HG02798 (cell line): ENCODE measurements at regions not wholly inside any gene's neighbourhood (a gene's known extent, or its start where the extent isn't known, plus 50 kb on each side); places are given as distances from the start of the nearest gene placed in this dataset.

Source experiments
- ATAC-seq: cut with Tn5 transposase; IDR thresholded peaks from one replicate; pipeline ENCODE4 v1.9.1; 2021; ENCODE audit warnings: mild to moderate bottlenecking; ENCODE audit not compliant: unreplicated experiment, poor library complexity

DNA sequence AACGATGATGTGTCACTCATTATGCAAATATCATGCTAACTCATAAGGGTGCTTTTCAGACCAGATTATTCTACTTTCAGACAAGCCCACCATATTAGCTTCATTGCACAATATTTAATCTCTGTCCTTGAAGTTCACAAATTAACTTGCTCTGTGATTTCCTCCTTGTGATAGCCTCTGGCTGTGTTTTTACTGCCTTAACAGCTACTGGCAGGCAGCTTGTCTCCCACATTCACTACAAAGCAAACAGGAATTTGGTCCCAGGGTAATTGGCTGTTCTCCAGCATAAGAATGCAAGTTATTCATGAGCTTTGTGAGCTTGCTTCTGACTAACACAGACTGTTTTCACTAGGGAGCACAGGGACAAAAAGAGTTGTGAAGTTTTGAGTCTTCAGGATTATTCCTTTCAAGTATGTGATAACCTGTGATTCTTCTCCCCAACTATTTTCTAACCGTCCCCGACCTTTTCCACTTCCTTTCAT is 87.9 kb upstream of the HMCN1 start:
- no peak for ATAC-seq

GRCh38 chr1:185645686-185646085 is 88.5 kb upstream of the HMCN1 start:
- peak; percentile 68 for ATAC-seq

- no peak for ATAC-seq
Measured at GRCh38 chr1:185645162-185645640, 89.0 kb upstream of the HMCN1 start.

GRCh38 chr1:185644531-185644930 is 89.7 kb upstream of the HMCN1 start:
- ATAC-seq, result no peak

DNA sequence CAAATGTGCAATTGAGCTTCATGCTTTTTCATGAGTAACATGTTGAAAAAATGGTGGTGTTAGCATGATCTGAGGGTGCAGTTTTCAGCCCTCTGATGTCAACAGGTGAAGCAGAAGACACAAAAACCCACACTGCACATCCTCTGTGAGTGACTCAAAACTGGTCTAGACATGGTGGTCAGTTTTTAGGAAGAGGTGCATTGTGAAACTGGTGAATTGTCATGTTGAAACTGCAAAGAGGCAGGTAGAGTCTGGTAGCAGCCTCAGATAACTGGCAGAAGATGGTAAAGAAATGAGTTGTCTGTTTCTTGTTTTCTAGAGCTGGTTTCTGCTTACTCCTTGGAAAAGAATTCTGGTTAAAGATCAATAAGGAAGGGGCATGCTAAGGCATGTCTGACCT is 97.3 kb upstream of the HMCN1 start:
- peak; percentile 99 for ATAC-seq

- no peak for ATAC-seq
Measured at GRCh38 chr1:185634704-185635103, 99.5 kb upstream of the HMCN1 start.

DNA sequence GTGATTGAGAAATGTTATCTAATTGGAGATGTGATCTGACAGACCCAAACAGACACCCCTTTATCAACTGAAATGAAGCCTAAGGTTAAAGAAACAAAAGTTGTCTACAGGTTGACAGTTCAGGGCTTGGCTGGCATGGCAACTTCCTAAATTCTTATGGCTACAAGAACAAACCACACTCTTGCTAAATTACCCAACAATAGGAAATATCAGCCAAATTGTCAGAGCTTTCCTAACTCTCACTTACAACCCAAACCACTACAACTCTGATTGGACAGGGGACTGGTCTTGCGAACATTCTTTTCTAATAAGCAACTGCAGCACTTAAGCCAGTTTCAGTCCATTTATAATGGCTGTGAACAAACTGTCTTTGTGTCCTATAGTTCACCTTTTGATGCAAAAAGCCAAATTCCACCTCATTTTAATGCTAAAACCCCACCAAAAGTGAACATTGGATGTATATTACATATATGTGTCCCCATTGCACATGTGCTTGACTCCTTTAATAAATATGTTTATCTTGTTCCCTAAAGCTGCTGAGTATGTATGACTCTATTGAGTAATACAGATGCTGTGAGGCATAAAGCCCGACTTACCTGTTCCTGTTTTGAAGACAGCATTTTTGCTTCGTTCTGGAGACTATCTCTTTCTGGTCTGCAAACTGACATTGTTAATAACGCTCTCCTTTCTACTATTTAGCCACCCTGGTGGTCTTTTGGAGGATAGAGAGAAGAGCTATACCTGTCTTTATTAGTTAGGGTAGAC is 101.3 kb upstream of the HMCN1 start:
- no peak for ATAC-seq

DNA sequence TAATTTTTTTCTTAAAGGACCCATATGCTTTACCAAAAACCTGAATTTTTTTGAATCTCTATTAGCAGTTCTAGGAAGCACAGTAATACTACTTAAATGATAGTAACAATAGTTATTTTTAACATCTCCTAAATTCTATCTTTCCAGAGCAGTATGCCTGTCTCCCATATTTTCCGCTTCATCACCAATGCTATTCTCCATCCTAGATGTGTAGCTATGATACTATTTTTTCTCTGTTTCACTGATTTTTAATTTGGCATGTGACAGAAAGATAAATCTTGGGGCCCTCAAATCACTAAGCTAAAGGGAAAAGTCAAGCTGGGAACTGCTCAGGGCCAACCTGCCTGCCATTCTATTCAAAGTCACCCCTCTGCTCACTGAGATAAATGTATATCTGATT is 102.3 kb upstream of the HMCN1 start:
- ATAC-seq, result no peak

GRCh38 chr1:185627761-185628501 is 106.3 kb upstream of the HMCN1 start:
- no peak for ATAC-seq

- no peak for ATAC-seq
Measured at GRCh38 chr1:185627171-185627570, 107.0 kb upstream of the HMCN1 start.

DNA sequence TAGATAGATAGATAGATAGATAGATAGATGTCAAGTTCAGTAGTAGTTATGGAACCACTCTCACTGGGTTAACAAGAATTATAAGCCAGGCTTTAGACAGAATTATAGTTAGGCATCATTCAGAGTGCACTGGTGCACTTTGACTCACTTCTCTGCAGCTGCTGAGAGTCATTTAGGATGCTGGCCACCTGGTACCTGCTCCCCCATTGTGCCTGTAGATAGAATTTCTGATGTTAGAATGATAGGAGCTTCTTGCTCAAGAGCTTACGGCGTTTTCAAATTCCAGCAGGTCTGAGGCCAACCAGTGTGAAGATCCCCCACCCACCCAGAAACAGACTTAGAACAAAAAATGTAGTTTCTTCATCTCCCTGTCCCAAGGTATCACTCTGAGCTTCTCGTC is 107.8 kb upstream of the HMCN1 start:
- ATAC-seq, result no peak

- ATAC-seq, result no peak
Measured at GRCh38 chr1:185610954-185611353, 123.2 kb upstream of the HMCN1 start.

- ATAC-seq, result peak; percentile 77
Measured at GRCh38 chr1:185608177-185608576, 126.0 kb upstream of the HMCN1 start.

- ATAC-seq, result peak; percentile 61
Measured at GRCh38 chr1:185603158-185603557, 131.0 kb upstream of the HMCN1 start.

DNA sequence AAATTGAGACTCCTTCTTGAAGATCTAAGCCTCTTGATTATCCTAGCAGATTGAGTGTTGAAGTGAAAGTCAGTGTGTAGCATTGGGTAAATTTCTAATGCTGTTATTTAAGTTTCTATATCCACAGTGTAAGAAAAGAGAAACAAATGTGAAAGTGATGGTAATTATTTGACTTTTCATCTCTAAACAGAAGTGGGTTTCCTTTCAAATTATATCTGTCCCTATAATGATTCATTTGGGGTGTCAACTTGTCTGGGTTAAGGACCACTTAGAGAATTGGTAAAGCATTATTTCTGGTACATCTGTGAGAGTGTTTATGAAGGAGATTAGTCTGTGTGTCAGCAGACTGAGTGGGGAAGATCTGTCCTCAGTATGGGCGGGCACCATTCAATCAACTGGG is 133.0 kb upstream of the HMCN1 start:
- ATAC-seq, result peak; percentile 46

- ATAC-seq, result no peak
Measured at GRCh38 chr1:185600641-185601040, 133.6 kb upstream of the HMCN1 start.

DNA sequence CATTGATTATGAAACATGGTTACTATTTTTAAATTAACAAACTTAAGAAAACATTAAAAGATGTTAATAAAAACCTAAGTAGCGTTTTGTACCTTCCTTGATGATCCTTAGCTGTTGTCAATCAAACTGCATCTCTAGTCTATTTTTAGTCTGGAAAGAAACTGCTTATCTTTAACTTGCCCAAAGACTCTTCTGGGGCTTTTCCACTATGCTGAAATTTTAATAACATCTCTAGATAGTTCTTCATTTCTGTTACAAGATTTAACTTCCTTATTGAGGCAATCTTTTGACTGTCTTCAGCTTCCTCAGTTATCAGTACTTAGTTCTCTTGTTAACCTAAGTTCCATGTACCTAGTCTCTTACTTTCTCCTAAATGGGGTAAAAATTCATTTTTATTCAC is 135.9 kb upstream of the HMCN1 start:
- no peak for ATAC-seq

- ATAC-seq, result peak; percentile 94
Measured at GRCh38 chr1:185595835-185596667, 138.1 kb upstream of the HMCN1 start.

DNA sequence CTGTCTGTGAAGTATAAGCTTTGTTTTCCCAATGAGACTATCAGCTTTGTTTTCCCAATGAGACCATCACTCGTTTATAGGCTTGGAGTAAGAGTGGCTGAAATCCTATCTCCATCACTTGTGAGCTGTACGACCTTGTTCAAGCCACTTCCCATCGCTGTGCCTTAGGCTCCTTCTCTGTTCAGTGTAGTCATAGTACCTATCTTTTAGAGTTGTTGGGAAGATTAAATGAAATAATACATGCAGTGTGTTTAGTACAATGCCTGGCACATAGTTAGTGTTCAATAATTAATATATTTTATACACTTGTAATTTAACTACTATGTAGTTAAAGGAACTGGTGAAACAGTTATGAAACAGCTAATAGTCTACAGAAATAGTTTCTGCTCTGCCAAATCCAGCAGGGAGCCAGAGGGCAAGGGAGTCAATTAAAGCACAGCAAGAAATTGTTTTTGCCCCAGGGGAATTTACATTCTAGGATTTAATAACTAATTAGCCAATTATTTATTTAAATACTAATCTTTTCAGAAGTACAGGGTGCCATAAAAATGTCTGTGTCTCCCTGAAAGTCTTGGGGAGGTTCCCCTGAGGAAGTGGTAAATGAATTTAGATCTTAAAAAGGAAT is 139.3 kb upstream of the HMCN1 start:
- ATAC-seq, result no peak

DNA sequence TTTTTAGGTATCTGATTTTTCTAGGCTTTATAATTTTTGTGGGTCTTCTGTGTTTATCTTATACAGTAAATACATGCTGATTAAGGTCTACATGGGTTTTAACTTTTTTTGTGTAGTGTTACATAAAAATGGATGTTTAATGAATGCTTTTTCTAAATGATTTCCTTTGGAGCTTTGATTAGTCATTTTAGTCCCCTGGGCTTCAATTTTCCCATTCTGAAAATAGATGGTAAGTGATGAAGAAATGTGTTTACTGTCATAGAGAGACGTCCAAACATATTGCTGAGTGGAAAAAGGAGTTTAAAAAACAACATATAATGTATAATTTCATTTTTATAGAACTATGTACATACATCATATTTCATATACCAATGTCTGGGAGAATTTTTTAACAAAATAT is 140.9 kb upstream of the HMCN1 start:
- no peak for ATAC-seq
